ENCODE measurements at regions not wholly inside any gene's neighbourhood (a gene's known extent, or its start where the extent isn't known, plus 50 kb on each side); places are given as distances from the start of the nearest gene placed in this dataset.

DNA sequence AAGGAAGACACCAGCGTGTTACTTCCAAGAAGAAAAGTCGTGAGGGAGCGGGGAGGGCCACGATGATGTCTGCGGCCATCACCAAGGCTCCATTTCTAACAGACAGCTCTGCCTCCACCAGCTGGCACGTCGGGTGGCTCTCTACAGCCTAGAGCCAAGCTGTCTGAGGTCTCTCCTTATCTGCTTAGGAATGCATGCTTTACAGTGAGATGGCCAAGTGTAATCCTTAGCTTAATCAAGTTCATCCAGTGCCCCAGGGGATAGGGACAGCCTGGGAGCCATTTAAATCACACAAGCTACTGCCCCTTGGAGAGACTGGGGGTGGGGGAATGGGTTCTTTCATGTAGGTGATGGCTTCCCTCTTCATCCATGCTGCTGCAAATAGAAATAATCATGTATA lies 213.8 kb upstream of the CST7 start:
- DNase-seq (ENCODE audit: low read depth in 1 of 2, low spot score in 1 of 2), result peak; percentile 3 to 5
- Histone ChIP-seq H3K4me1 (ENCODE audit: low read depth) (no peaks in the 10 kb centered on the region), H3K27me3 (no peaks in the 10 kb centered on the region), H3K36me3 (no peaks in the 10 kb centered on the region), H3K27ac (no peak overlapping the region), H3K4me3 (no peak overlapping the region), H3K9me3 (ENCODE audit: low read depth) (no peaks in the 10 kb centered on the region)
- no peak for TF ChIP-seq CTCF (IDR thresholded peaks at IDR 0.05; ENCODE audit: low read depth, low read length)

- Histone ChIP-seq H3K36me3 (no peaks in the 10 kb centered on the region), H3K27me3 (no peaks in the 10 kb centered on the region), H3K9me3 (ENCODE audit: low read depth) (no peaks in the 10 kb centered on the region), H3K27ac (no peak overlapping the region), H3K4me3 (no peak overlapping the region), H3K4me1 (ENCODE audit: low read depth) (no peaks in the 10 kb centered on the region)
- TF ChIP-seq CTCF (IDR thresholded peaks at IDR 0.05; ENCODE audit: low read depth, low read length), result no peak
- DNase-seq (ENCODE audit: low read depth in 1 of 2, low spot score in 1 of 2), result no peak
These were observed 212.8 kb upstream of the CST7 start for GRCh38 chr20:24736131-24736843.

DNA sequence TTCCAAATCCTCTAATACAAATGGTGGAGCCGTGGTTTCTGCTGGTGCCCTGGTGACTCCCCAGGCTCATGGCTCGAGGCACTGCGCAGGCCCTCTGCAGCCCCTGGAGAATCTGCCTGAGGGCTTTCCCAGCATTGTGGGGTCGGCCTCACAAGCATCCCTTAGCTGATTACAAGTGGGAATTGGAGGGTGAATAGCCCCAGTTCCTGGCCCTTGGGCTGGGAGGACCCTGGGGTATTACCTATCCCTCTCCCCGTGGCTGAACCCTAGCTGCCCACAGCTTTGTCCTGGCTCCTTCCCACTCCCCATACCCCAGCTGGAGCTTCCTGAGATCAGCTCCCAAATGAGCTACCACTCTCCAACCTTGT lies 212.2 kb upstream of the CST7 start:
- no peaks in the 10 kb centered on the region for H3K4me1 ChIP-seq (ENCODE audit: low read depth)
- no peak for DNase-seq (ENCODE audit: low read depth in 1 of 2, low spot score in 1 of 2)
- no peak overlapping the region for H3K4me3 ChIP-seq
- no peaks in the 10 kb centered on the region for H3K27me3 ChIP-seq
- no peak for TF ChIP-seq CTCF (IDR thresholded peaks at IDR 0.05; ENCODE audit: low read depth, low read length)
- no peak overlapping the region for H3K27ac ChIP-seq
- no peaks in the 10 kb centered on the region for H3K9me3 ChIP-seq (ENCODE audit: low read depth)
- H3K36me3 ChIP-seq, result no peaks in the 10 kb centered on the region

DNA sequence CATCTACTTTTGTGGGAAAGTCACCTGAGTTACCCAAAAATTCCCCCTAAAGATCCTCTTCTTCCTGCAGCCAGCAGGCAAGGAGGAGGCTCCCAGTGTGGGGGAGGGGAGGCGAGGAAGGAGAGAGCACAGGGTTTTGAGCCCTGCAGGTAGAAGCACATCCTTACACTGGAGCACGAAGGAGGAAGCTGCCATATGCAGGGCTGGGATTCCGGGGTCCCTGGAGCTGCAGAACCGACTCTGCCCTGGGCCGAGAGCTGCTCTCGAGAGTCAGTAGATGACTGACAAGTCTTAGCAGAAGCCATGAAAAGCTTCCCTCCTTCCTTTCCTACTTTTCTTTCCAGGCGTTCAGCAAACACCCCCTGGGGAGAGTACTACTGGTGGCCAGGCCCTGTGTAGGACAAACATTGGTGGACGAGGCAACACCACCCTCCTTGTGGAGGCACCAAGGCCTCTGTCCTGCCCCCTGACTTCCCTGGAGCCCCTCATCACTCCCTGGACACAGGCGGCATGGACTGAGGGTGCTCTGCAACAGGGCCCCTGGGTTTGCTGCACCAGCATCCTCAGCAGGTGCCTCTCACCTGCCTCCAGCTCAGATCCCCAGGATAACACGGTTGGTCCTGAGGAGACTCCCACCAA lies 211.7 kb upstream of the CST7 start:
- H3K27me3 ChIP-seq, result no peaks in the 10 kb centered on the region
- H3K4me1 ChIP-seq (ENCODE audit: low read depth), result no peaks in the 10 kb centered on the region
- no peaks in the 10 kb centered on the region for H3K36me3 ChIP-seq
- H3K27ac ChIP-seq, result no peak overlapping the region
- no peak for TF ChIP-seq CTCF (IDR thresholded peaks at IDR 0.05; ENCODE audit: low read depth, low read length)
- no peak for DNase-seq (ENCODE audit: low read depth in 1 of 2, low spot score in 1 of 2)
- H3K9me3 ChIP-seq (ENCODE audit: low read depth), result no peaks in the 10 kb centered on the region
- H3K4me3 ChIP-seq, result no peak overlapping the region

- H3K27me3 ChIP-seq, result no peaks in the 10 kb centered on the region
- no peaks in the 10 kb centered on the region for H3K4me1 ChIP-seq (ENCODE audit: low read depth)
- no peak for TF ChIP-seq CTCF (IDR thresholded peaks at IDR 0.05; ENCODE audit: low read depth, low read length)
- H3K27ac ChIP-seq, result no peak overlapping the region
- H3K4me3 ChIP-seq, result no peak overlapping the region
- H3K36me3 ChIP-seq, result no peaks in the 10 kb centered on the region
- DNase-seq (ENCODE audit: low read depth in 1 of 2, low spot score in 1 of 2), result no peak
- H3K9me3 ChIP-seq (ENCODE audit: low read depth), result no peaks in the 10 kb centered on the region
These were observed 210.9 kb upstream of the CST7 start for GRCh38 chr20:24738058-24738775.
